Endodermal cell (in vitro differentiated cells): ENCODE measurements at regions not wholly inside any gene's neighbourhood (a gene's known extent, or its start where the extent isn't known, plus 50 kb on each side); places are given as distances from the start of the nearest gene placed in this dataset.

Experiments
- DNase-seq: peaks from one replicate; pipeline ENCODE4 v3.0.0-alpha.2; 2017
- H3K27ac ChIP-seq: 2 replicates; pipeline ENCODE4 v1.5.1; 2013; ENCODE audit warnings: mild to moderate bottlenecking, low read depth, low read length, moderate library complexity
- H3K27me3 ChIP-seq: 2 replicates; pipeline ENCODE4 v1.6.1; 2013; ENCODE audit warnings: mild to moderate bottlenecking, low read length, moderate library complexity; ENCODE audit not compliant: insufficient read depth, control insufficient read depth, poor library complexity, severe bottlenecking
- H3K36me3 ChIP-seq: 2 replicates; pipeline ENCODE4 v1.7.0; 2013; ENCODE audit warnings: mild to moderate bottlenecking, low read length, moderate library complexity; ENCODE audit not compliant: control insufficient read depth, insufficient read depth
- H3K4me1 ChIP-seq: one replicate; pipeline ENCODE4 v1.7.0; 2013; ENCODE audit warnings: low read length; ENCODE audit not compliant: control insufficient read depth, insufficient read depth
- H3K4me3 ChIP-seq: 2 replicates; pipeline ENCODE4 v1.5.1; 2013; ENCODE audit warnings: mild to moderate bottlenecking, low read length, moderate library complexity
- H3K9ac ChIP-seq: 2 replicates; pipeline ENCODE4 v1.6.1; 2013; ENCODE audit warnings: mild to moderate bottlenecking, low read length, moderate library complexity; ENCODE audit not compliant: poor library complexity, severe bottlenecking; ENCODE audit errors: extremely low read depth
- H3K9me3 ChIP-seq: 2 replicates; pipeline ENCODE4 v1.6.1; 2013; ENCODE audit warnings: mild to moderate bottlenecking, low read length, moderate library complexity; ENCODE audit not compliant: control insufficient read depth
- H3K27ac Mint-ChIP-seq: 2 replicates; pipeline ENCODE4 v1.8.0; 2020; ENCODE audit warnings: mixed read lengths
- H3K27me3 Mint-ChIP-seq: 2 replicates; pipeline ENCODE4 v1.8.0; 2021; ENCODE audit warnings: mild to moderate bottlenecking, mixed read lengths; ENCODE audit not compliant: insufficient read depth
- H3K36me3 Mint-ChIP-seq: 2 replicates; pipeline ENCODE4 v1.8.0; 2020; ENCODE audit warnings: low read depth, mixed read lengths
- H3K4me1 Mint-ChIP-seq: 2 replicates; pipeline ENCODE4 v1.8.0; 2020; ENCODE audit warnings: mixed read lengths
- H3K4me3 Mint-ChIP-seq: 2 replicates; pipeline ENCODE4 v1.8.0; 2020; ENCODE audit warnings: mild to moderate bottlenecking, moderate library complexity, mixed read lengths
- H3K9me3 Mint-ChIP-seq: 2 replicates; pipeline ENCODE4 v1.8.0; 2020; ENCODE audit warnings: mild to moderate bottlenecking, mixed read lengths
- CTCF ChIP-seq: fragments of 200-600 bp; sonication (generic); conservative IDR thresholded peaks from 2 replicates; pipeline ENCODE4 v1.5.0; 2021; ENCODE audit warnings: antibody characterized with exemption, mild to moderate bottlenecking
- WGBS, 2 experiments: methylation state at CpG; one replicate each; pipeline versions ENCODE4 v1.1.5 to v1.1.7; 2013; ENCODE audit warnings: missing lambda C conversion rate in 2 of 2, mixed read lengths in 1 of 2; ENCODE audit not compliant: insufficient coverage in 1 of 2, insufficient read length in 1 of 2; 5-methylcytosine and 5-hydroxymethylcytosine counted together

GRCh38 chrY:14339524-14339923, 184.8 kb upstream of the NLGN4Y start:
- DNase-seq = no peak
- no peaks in the 10 kb centered on the region for H3K36me3 ChIP-seq
- no peaks in the 10 kb centered on the region for H3K27me3 Mint-ChIP-seq
- H3K9ac ChIP-seq = no peak overlapping the region
- H3K4me1 Mint-ChIP-seq = no peaks in the 10 kb centered on the region
- 94% methylated on average over 3 of the region's 4 CpGs; no CpG with 5 or more reads in 1 of the 2 experiments for WGBS, 2 experiments
- no peak overlapping the region for H3K4me3 ChIP-seq
- H3K27me3 ChIP-seq = no peaks in the 10 kb centered on the region
- H3K4me3 Mint-ChIP-seq = no peak overlapping the region
- no peaks in the 10 kb centered on the region for H3K9me3 Mint-ChIP-seq
- no peaks in the 10 kb centered on the region for H3K9me3 ChIP-seq
- H3K36me3 Mint-ChIP-seq = no peaks in the 10 kb centered on the region
- no peak overlapping the region for H3K27ac ChIP-seq
- H3K4me1 ChIP-seq = no peaks in the 10 kb centered on the region
- TF ChIP-seq CTCF = no peak
- H3K27ac Mint-ChIP-seq = no peak overlapping the region

DNA sequence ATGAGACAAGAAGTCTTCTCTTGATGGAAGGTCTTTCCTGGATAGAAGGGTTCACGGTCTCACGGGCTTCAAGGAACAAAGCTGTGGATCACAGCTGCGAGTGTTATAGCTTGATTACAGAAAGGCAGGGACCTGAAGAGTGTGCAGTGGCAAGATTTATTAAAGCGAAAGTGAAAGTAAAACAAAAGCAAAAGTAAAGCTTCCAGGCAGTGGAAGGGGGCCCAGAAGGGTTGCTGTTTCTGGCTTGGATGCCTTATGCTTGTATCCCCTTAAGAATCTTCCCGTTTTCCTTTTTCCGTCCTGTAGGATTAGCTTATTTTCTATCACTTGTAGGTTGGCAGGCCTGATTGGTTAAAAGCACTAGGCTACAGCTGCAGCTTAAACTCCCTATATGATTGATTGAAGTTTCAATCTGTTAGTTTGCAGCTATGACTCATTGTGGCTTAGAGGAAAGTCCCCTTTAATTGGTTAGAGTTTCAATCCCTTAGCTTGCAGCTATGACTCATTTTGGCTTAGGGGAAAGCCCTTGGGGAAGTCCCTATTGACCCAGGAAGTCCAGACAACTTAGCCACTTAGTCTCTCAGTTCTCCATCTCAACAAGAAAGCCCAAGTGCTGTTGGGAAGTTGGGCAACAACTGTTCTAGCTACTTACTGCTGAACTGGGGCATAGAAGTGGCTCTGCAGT, 183.7 kb upstream of the NLGN4Y start:
- 89 to 100% methylated on average over 1 to 6 of the region's 6 CpGs for WGBS, 2 experiments
- Mint-ChIP-seq H3K27ac (no peak overlapping the region), H3K36me3 (no peaks in the 10 kb centered on the region), H3K4me3 (no peak overlapping the region), H3K9me3 (no peaks in the 10 kb centered on the region), H3K27me3 (no peaks in the 10 kb centered on the region), H3K4me1 (no peaks in the 10 kb centered on the region)
- no peaks in the 10 kb centered on the region for H3K9me3 ChIP-seq
- no peak overlapping the region for H3K27ac ChIP-seq
- H3K4me1 ChIP-seq = no peaks in the 10 kb centered on the region
- H3K27me3 ChIP-seq = no peaks in the 10 kb centered on the region
- H3K4me3 ChIP-seq = no peak overlapping the region
- no peak for TF ChIP-seq CTCF
- H3K36me3 ChIP-seq = no peaks in the 10 kb centered on the region
- no peak overlapping the region for H3K9ac ChIP-seq
- no peak for DNase-seq

GRCh38 chrY:14344648-14345333, 179.5 kb upstream of the NLGN4Y start:
- Mint-ChIP-seq H3K4me3 (no peak overlapping the region), H3K27ac (no peak overlapping the region), H3K9me3 (no peaks in the 10 kb centered on the region), H3K27me3 (no peaks in the 10 kb centered on the region), H3K36me3 (no peaks in the 10 kb centered on the region), H3K4me1 (no peaks in the 10 kb centered on the region)
- Histone ChIP-seq H3K9me3 (no peaks in the 10 kb centered on the region), H3K27ac (no peak overlapping the region), H3K36me3 (no peaks in the 10 kb centered on the region), H3K4me3 (no peak overlapping the region), H3K9ac (no peak overlapping the region), H3K27me3 (no peaks in the 10 kb centered on the region), H3K4me1 (no peaks in the 10 kb centered on the region)
- 81% methylated on average over 5 of the region's 5 CpGs; no CpG with 5 or more reads in 1 of the 2 experiments for WGBS, 2 experiments
- TF ChIP-seq CTCF = no peak
- no peak for DNase-seq
